CD14-positive monocyte (primary cell): ENCODE measurements at regions not wholly inside any gene's neighbourhood (a gene's known extent, or its start where the extent isn't known, plus 50 kb on each side); places are given as distances from the start of the nearest gene placed in this dataset.
"Not testable (repeated sequence)": the region's sequence is repeated elsewhere in the genome, so short reads cannot be mapped to it uniquely, and the experiment has no call there.

Source experiments
- DNase-seq, 3 donors: peaks; one replicate each; pipeline ENCODE4 v3.0.0-alpha.2; 2011 to 2022
- H2AFZ ChIP-seq: 2 replicates; pipeline ENCODE4 v1.6.0; 2012; ENCODE audit warnings: mild to moderate bottlenecking, low read depth, low read length, inconsistent platforms; ENCODE audit not compliant: insufficient read depth, poor library complexity, severe bottlenecking
- H3K27ac ChIP-seq, 2 donors: 1 replicate in 1 of 2; 2 replicates in 1 of 2; pipeline ENCODE4 v1.5.1; 2012 to 2013; ENCODE audit warnings: low read length in 2 of 2, control low read depth in 1 of 2, inconsistent platforms in 1 of 2, low read depth in 1 of 2, mild to moderate bottlenecking in 1 of 2
- H3K27me3 ChIP-seq, 2 donors: one replicate each; pipeline versions ENCODE4 v1.6.0 to v1.6.1; 2011 to 2013; ENCODE audit warnings: low read length in 2 of 2; ENCODE audit not compliant: control insufficient read depth in 2 of 2, insufficient read depth in 2 of 2
- H3K36me3 ChIP-seq, 2 donors: replicated peaks in 1 of 2; 1 replicate in 1 of 2; 2 replicates in 1 of 2; pipeline versions ENCODE4 v1.5.1 to v1.6.1; 2012 to 2013; ENCODE audit warnings: low read length in 2 of 2, control low read depth in 1 of 2, inconsistent platforms in 1 of 2, mild to moderate bottlenecking in 1 of 2; ENCODE audit not compliant: insufficient read depth in 2 of 2, control insufficient read depth in 1 of 2
- H3K4me1 ChIP-seq, 2 donors: 1 replicate in 1 of 2; 2 replicates in 1 of 2; pipeline versions ENCODE4 v1.5.1 to v1.6.1; 2012 to 2013; ENCODE audit warnings: low read length in 2 of 2, control low read depth in 1 of 2, inconsistent platforms in 1 of 2, mild to moderate bottlenecking in 1 of 2, moderate library complexity in 1 of 2; ENCODE audit not compliant: insufficient read depth in 2 of 2, control insufficient read depth in 1 of 2
- H3K4me2 ChIP-seq: replicated peaks from 2 replicates; pipeline ENCODE3; 2012; ENCODE audit warnings: low read length, moderate library complexity, mild to moderate bottlenecking; ENCODE audit not compliant: poor library complexity, severe bottlenecking; ENCODE audit errors: extremely low read depth
- H3K4me3 ChIP-seq, 3 experiments: fragments of 200-600 bp in 1 of 3; sonication (generic) in 1 of 3; replicated peaks in 1 of 3; 1 replicate in 2 of 3; 2 replicates in 1 of 3; pipeline ENCODE4 v1.5.1; 2011 to 2013; ENCODE audit warnings: low read length in 3 of 3, mild to moderate bottlenecking in 3 of 3, control low read depth in 2 of 3, low read depth in 2 of 3, inconsistent platforms in 1 of 3, moderate library complexity in 1 of 3
- H3K79me2 ChIP-seq: 2 replicates; pipeline ENCODE4 v1.6.0; 2012; ENCODE audit warnings: mild to moderate bottlenecking, control low read depth, inconsistent platforms, low read length, moderate library complexity; ENCODE audit not compliant: insufficient read depth
- H3K9ac ChIP-seq: 2 replicates; pipeline ENCODE4 v1.6.0; 2017; ENCODE audit warnings: low read length, mild to moderate bottlenecking; ENCODE audit not compliant: insufficient read depth, poor library complexity, severe bottlenecking
- H3K9me3 ChIP-seq, 2 donors: replicated peaks in 1 of 2; 1 replicate in 1 of 2; 2 replicates in 1 of 2; pipeline versions ENCODE4 v1.5.1 to v1.6.1; 2012 to 2013; ENCODE audit warnings: low read length in 2 of 2, control low read depth in 1 of 2; ENCODE audit not compliant: control insufficient read depth in 1 of 2, insufficient read depth in 1 of 2
- H4K20me1 ChIP-seq: 2 replicates; pipeline ENCODE4 v1.6.0; 2012; ENCODE audit warnings: mild to moderate bottlenecking, low read length, control low read depth, moderate library complexity; ENCODE audit not compliant: insufficient read depth
- H3K27ac Mint-ChIP-seq, 7 donors: one replicate each; pipeline ENCODE4 v1.8.0; 2020; ENCODE audit warnings: mild to moderate bottlenecking in 7 of 7, mixed read lengths in 7 of 7, moderate library complexity in 6 of 7, inconsistent platforms in 2 of 7
- H3K27me3 Mint-ChIP-seq, 3 donors: one replicate each; pipeline ENCODE4 v1.8.0; 2021 to 2022; ENCODE audit warnings: low read depth in 3 of 3, mild to moderate bottlenecking in 3 of 3, mixed read lengths in 3 of 3, moderate library complexity in 3 of 3, inconsistent platforms in 1 of 3
- H3K36me3 Mint-ChIP-seq, 2 donors: one replicate each; pipeline ENCODE4 v1.8.0; 2020; ENCODE audit warnings: mixed read lengths in 2 of 2, inconsistent platforms in 1 of 2, mild to moderate bottlenecking in 1 of 2
- H3K4me1 Mint-ChIP-seq: one replicate; pipeline ENCODE4 v1.8.0; 2020; ENCODE audit warnings: mild to moderate bottlenecking, mixed read lengths
- H3K4me3 Mint-ChIP-seq, 2 donors: one replicate each; pipeline ENCODE4 v1.8.0; 2020; ENCODE audit warnings: mild to moderate bottlenecking in 2 of 2, mixed read lengths in 2 of 2, moderate library complexity in 1 of 2
- H3K9me3 Mint-ChIP-seq, 7 donors: one replicate each; pipeline ENCODE4 v1.8.0; 2020 to 2022; ENCODE audit warnings: mixed read lengths in 7 of 7, mild to moderate bottlenecking in 6 of 7, moderate library complexity in 6 of 7, inconsistent platforms in 2 of 7
- WGBS: methylation state at CpG from one replicate; pipeline ENCODE4 v1.1.5; 2013; ENCODE audit warnings: missing lambda C conversion rate; ENCODE audit not compliant: insufficient coverage; 5-methylcytosine and 5-hydroxymethylcytosine counted together
- intact Hi-C, 2 donors: fragments of 100-400 bp; cut with micrococcal nuclease; formaldehyde crosslinking; loops; one replicate each; pipeline versions ENCODE4 v1.15.0 to v1.15.1; 2023

DNA sequence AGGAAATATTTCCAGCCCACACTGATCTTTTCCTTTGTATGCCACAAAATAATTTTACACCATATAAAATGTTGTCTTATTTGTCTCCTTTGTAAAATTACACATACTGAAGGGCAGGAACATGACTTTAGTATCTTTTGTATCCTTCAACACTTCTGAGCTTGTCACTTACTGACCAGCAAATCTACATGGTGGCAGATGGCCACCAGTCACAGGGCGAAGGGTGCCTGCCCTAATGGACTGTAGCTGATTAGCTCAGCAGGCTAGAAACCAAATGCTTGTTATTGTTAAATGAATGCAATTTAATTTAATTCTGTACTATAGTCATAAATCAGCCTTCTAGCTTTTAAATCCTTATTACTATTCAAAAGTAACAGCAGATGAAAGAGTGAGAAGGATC, 68.2 kb upstream of the DPY19L1 start:
- H3K4me3 Mint-ChIP-seq, H3K4me3 ChIP-seq, H3K27me3 Mint-ChIP-seq, H3K9me3 Mint-ChIP-seq, H3K36me3 ChIP-seq, H3K4me1 ChIP-seq, DNase-seq, H3K27ac ChIP-seq, H3K27me3 ChIP-seq, H2AFZ ChIP-seq, H3K4me2 ChIP-seq, H3K36me3 Mint-ChIP-seq, H3K9me3 ChIP-seq, H3K79me2 ChIP-seq, H3K27ac Mint-ChIP-seq, H3K9ac ChIP-seq, H3K4me1 Mint-ChIP-seq, intact Hi-C loops, H4K20me1 ChIP-seq: not testable (repeated sequence)
- no CpG with 5 or more reads among the region's 1 CpG for WGBS

GRCh38 chr7:35102845-35103244, 65.6 kb upstream of the DPY19L1 start:
- H3K27me3 Mint-ChIP-seq, H3K36me3 ChIP-seq, H3K9ac ChIP-seq, DNase-seq, H3K4me2 ChIP-seq, H2AFZ ChIP-seq, H3K9me3 ChIP-seq, H3K9me3 Mint-ChIP-seq, H3K27me3 ChIP-seq, H3K4me1 ChIP-seq, H3K4me3 ChIP-seq, H3K36me3 Mint-ChIP-seq, H3K4me3 Mint-ChIP-seq, intact Hi-C loops, H4K20me1 ChIP-seq, H3K27ac ChIP-seq, H3K27ac Mint-ChIP-seq, H3K4me1 Mint-ChIP-seq, H3K79me2 ChIP-seq: not testable (repeated sequence)
- WGBS, result no CpG with 5 or more reads among the region's 6 CpGs

DNA sequence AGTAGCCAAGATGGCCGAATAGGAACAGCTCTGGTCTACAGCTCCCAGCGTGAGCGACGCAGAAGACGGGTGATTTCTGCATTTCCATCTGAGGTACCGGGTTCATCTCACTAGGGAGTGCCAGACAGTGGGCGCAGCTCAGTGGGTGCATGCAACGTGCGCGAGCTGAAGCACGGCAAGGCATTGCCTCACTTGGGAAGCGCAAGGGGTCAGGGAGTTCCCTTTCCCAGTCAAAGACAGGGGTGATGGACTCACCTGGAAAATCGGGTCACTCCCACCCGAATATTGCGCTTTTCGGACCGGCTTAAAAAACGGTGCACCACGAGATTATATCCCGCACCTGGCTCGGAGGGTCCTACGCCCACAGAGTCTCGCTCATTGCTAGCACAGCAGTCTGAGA, 55.7 kb upstream of the DPY19L1 start:
- intact Hi-C loops, H3K4me2 ChIP-seq, H3K4me1 Mint-ChIP-seq, H3K9ac ChIP-seq, H4K20me1 ChIP-seq, H2AFZ ChIP-seq, H3K27me3 Mint-ChIP-seq, H3K79me2 ChIP-seq, H3K36me3 Mint-ChIP-seq, H3K27ac ChIP-seq, H3K27ac Mint-ChIP-seq, H3K4me1 ChIP-seq, DNase-seq, H3K9me3 ChIP-seq, H3K4me3 Mint-ChIP-seq, H3K4me3 ChIP-seq, H3K27me3 ChIP-seq, H3K36me3 ChIP-seq: not testable (repeated sequence)
- H3K9me3 Mint-ChIP-seq, result peaks cover 0 to 13% (median 3%) of the 10 kb centered on the region in 7 donors
- WGBS, result 94% methylated on average over 10 of the region's 23 CpGs
